Stimulated activated CD4-positive, alpha-beta T cell treated with anti-CD3 and anti-CD28 coated beads, Interleukin-12 subunit alpha, Interleukin-12 subunit beta, amount 100 ng/mL, for 24 hours (primary cell): ENCODE measurements at regions not wholly inside any gene's neighbourhood (a gene's known extent, or its start where the extent isn't known, plus 50 kb on each side); places are given as distances from the start of the nearest gene placed in this dataset.

Source experiments
- DNase-seq, 2 experiments: peaks; one replicate each; pipeline ENCODE4 v3.0.0-alpha.2; 2020; ENCODE audit warnings: low read depth in 2 of 2

GRCh38 chr11:113553915-113554314, 78.7 kb upstream of the DRD2 start:
- no peak for DNase-seq

- no peak for DNase-seq
Observed at GRCh38 chr11:113553235-113553634, 78.0 kb upstream of the DRD2 start.

GRCh38 chr11:113552271-113552670, 77.1 kb upstream of the DRD2 start:
- DNase-seq, result no peak

GRCh38 chr11:113551645-113552044, 76.4 kb upstream of the DRD2 start:
- DNase-seq, result no peak

- no peak for DNase-seq
Observed at GRCh38 chr11:113549611-113550578, 74.7 kb upstream of the DRD2 start.

GRCh38 chr11:113549061-113549460, 73.9 kb upstream of the DRD2 start:
- DNase-seq, result no peak

- DNase-seq, result no peak
Observed at GRCh38 chr11:113547739-113548138, 72.5 kb upstream of the DRD2 start.

GRCh38 chr11:113546757-113547507, 71.7 kb upstream of the DRD2 start:
- no peak for DNase-seq

GRCh38 chr11:113542420-113542819, 67.2 kb upstream of the DRD2 start:
- DNase-seq, result no peak

GRCh38 chr11:113540416-113541330, 65.5 kb upstream of the DRD2 start:
- no peak for DNase-seq

GRCh38 chr11:113538451-113539412, 63.5 kb upstream of the DRD2 start:
- no peak for DNase-seq

- no peak for DNase-seq
Observed at GRCh38 chr11:113534625-113535024, 59.4 kb upstream of the DRD2 start.

GRCh38 chr11:113533425-113533698, 58.2 kb upstream of the DRD2 start:
- no peak for DNase-seq

- DNase-seq, result peak; percentile 18 to 61
Observed at GRCh38 chr11:113532697-113533424, 57.7 kb upstream of the DRD2 start.

GRCh38 chr11:113531575-113532451, 56.6 kb upstream of the DRD2 start:
- DNase-seq, result no peak

- no peak for DNase-seq
Observed at GRCh38 chr11:113531083-113531482, 55.9 kb upstream of the DRD2 start.

- DNase-seq, result no peak
Observed at GRCh38 chr11:113529606-113530005, 54.4 kb upstream of the DRD2 start.

GRCh38 chr11:113528982-113529381, 53.8 kb upstream of the DRD2 start:
- DNase-seq, result no peak

- DNase-seq, result no peak
Observed at GRCh38 chr11:113526521-113526920, 51.3 kb upstream of the DRD2 start.
